H1 (cell line): ENCODE measurements at regions not wholly inside any gene's neighbourhood (a gene's known extent, or its start where the extent isn't known, plus 50 kb on each side); places are given as distances from the start of the nearest gene placed in this dataset.

Experiments used
- CTCF ChIA-PET: fragments of 300-600 bp; sonication (Branson Sonifier 250); formaldehyde crosslinking; loops from one replicate; lab custom pipeline; 2021; ENCODE audit not compliant: partially characterized antibody; lab: Charles Lee
- POLR2A ChIA-PET: fragments of 300-600 bp; sonication (Branson Sonifier 250); formaldehyde crosslinking; loops from one replicate; lab custom pipeline; 2021; ENCODE audit warnings: inconsistent platforms; ENCODE audit not compliant: partially characterized antibody; lab: Charles Lee
- DNase-seq, 2 experiments: peaks; one replicate each; pipeline versions ENCODE4 v3.0.0 to v3.0.0-alpha.2; 2010 to 2022; ENCODE audit warnings: low spot score in 2 of 2, low read depth in 1 of 2, mixed read lengths in 1 of 2
- FAIRE-seq: peaks from 2 replicates; lab custom pipeline; 2011; peaks lifted over from hg19 to GRCh38; lab: Jason Lieb, UNC
- H2AFZ ChIP-seq: 2 replicates; pipeline ENCODE4 v1.8.1; 2012; ENCODE audit warnings: low read length, inconsistent platforms
- H2AK5ac ChIP-seq: 2 replicates; pipeline ENCODE4 v1.6.1; 2013; ENCODE audit warnings: low read depth, low read length
- H2BK120ac ChIP-seq: replicated peaks from 2 replicates; pipeline ENCODE3; 2013; ENCODE audit warnings: low read depth, low read length, inconsistent platforms
- H2BK12ac ChIP-seq: 2 replicates; pipeline ENCODE4 v1.6.1; 2013; ENCODE audit warnings: low read depth, low read length
- H2BK15ac ChIP-seq: 2 replicates; pipeline ENCODE4 v1.6.1; 2013; ENCODE audit warnings: low read length
- H2BK20ac ChIP-seq: 2 replicates; pipeline ENCODE4 v1.6.1; 2013; ENCODE audit warnings: low read length
- H2BK5ac ChIP-seq: 2 replicates; pipeline ENCODE4 v1.6.1; 2013; ENCODE audit warnings: low read depth, low read length
- H3K14ac ChIP-seq: 2 replicates; pipeline ENCODE4 v1.6.1; 2013; ENCODE audit warnings: inconsistent platforms; ENCODE audit not compliant: insufficient read length
- H3K18ac ChIP-seq: 2 replicates; pipeline ENCODE4 v1.6.1; 2013; ENCODE audit warnings: low read length; ENCODE audit errors: extremely low read depth
- H3K23ac ChIP-seq: 2 replicates; pipeline ENCODE4 v1.6.1; 2013; ENCODE audit warnings: inconsistent platforms; ENCODE audit not compliant: insufficient read length
- H3K23me2 ChIP-seq: 2 replicates; pipeline ENCODE4 v1.6.1; 2013; ENCODE audit warnings: low read depth, low read length
- H3K27ac ChIP-seq: 2 replicates; pipeline ENCODE4 v1.6.1; 2011; ENCODE audit warnings: low read depth, low read length, inconsistent platforms
- H3K27me3 ChIP-seq, 4 experiments: replicated peaks in 1 of 4; 1 replicate in 1 of 4; 2 replicates in 3 of 4; pipeline versions ENCODE4 v1.6.1 to v1.8.1; 2011 to 2013; ENCODE audit warnings: low read length in 3 of 4, mild to moderate bottlenecking in 3 of 4, inconsistent platforms in 2 of 4, mixed read lengths in 2 of 4, moderate library complexity in 1 of 4; ENCODE audit not compliant: control insufficient read depth in 3 of 4, insufficient read depth in 3 of 4; ENCODE audit errors: extremely low read depth in 1 of 4
- H3K36me3 ChIP-seq, 4 experiments: 2 replicates each; pipeline versions ENCODE4 v1.6.1 to v1.8.1; 2011 to 2013; ENCODE audit warnings: mild to moderate bottlenecking in 4 of 4, low read length in 3 of 4, moderate library complexity in 2 of 4, control low read depth in 1 of 4, inconsistent platforms in 1 of 4; ENCODE audit not compliant: insufficient read depth in 4 of 4, control insufficient read depth in 2 of 4
- H3K4ac ChIP-seq: replicated peaks from 2 replicates; pipeline ENCODE3; 2013; ENCODE audit warnings: low read length, low read depth, mixed read lengths, inconsistent platforms; ENCODE audit not compliant: insufficient read length
- H3K4me1 ChIP-seq, 4 experiments: replicated peaks in 1 of 4; 1 replicate in 1 of 4; 2 replicates in 3 of 4; pipeline versions ENCODE4 v1.6.1 to v1.8.1; 2011 to 2013; ENCODE audit warnings: low read length in 3 of 4, inconsistent platforms in 2 of 4, mixed read lengths in 1 of 4; ENCODE audit not compliant: insufficient read depth in 4 of 4, control insufficient read depth in 3 of 4
- H3K4me2 ChIP-seq, 2 experiments: 2 replicates each; pipeline versions ENCODE4 v1.6.1 to v1.8.1; 2011 to 2013; ENCODE audit warnings: low read depth in 2 of 2, low read length in 2 of 2, control low read depth in 1 of 2, inconsistent platforms in 1 of 2, mild to moderate bottlenecking in 1 of 2; ENCODE audit not compliant: insufficient read depth in 1 of 2
- H3K4me3 ChIP-seq, 4 experiments: fragments of 200-600, 300-600 bp in 1 of 4; sonication (generic), shearing (Covaris generic), sonication (Bioruptor Twin) in 1 of 4; 2 replicates each; pipeline versions ENCODE4 v1.5.1 to v1.8.1; 2011 to 2016; ENCODE audit warnings: low read length in 4 of 4, low read depth in 3 of 4, control low read depth in 2 of 4, inconsistent platforms in 2 of 4, mild to moderate bottlenecking in 2 of 4, mixed read lengths in 1 of 4, moderate library complexity in 1 of 4; ENCODE audit not compliant: insufficient read depth in 2 of 4; ENCODE audit errors: extremely low read depth in 1 of 4
- H3K56ac ChIP-seq: replicated peaks from 2 replicates; pipeline ENCODE3; 2013; ENCODE audit warnings: low read depth, mild to moderate bottlenecking, mixed read lengths, low read length, inconsistent platforms; ENCODE audit not compliant: insufficient read length
- H3K79me1 ChIP-seq: 2 replicates; pipeline ENCODE4 v1.6.1; 2013; ENCODE audit warnings: low read depth, low read length, control low read depth
- H3K79me2 ChIP-seq, 2 experiments: 2 replicates each; pipeline versions ENCODE4 v1.6.1 to v1.8.1; 2012 to 2013; ENCODE audit warnings: low read length in 2 of 2, mild to moderate bottlenecking in 2 of 2, inconsistent platforms in 1 of 2; ENCODE audit not compliant: insufficient read depth in 2 of 2, control insufficient read depth in 1 of 2
- H3K9ac ChIP-seq, 4 experiments: replicated peaks in 1 of 4; 1 replicate in 1 of 4; 2 replicates in 3 of 4; pipeline versions ENCODE4 v1.6.1 to v1.8.1; 2011 to 2013; ENCODE audit warnings: low read depth in 3 of 4, low read length in 3 of 4, control low read depth in 2 of 4, mild to moderate bottlenecking in 2 of 4, moderate library complexity in 2 of 4, inconsistent platforms in 1 of 4; ENCODE audit errors: extremely low read depth in 1 of 4
- H3K9me3 ChIP-seq, 2 experiments: 2 replicates each; pipeline versions ENCODE4 v1.6.1 to v1.8.1; 2012 to 2013; ENCODE audit warnings: mild to moderate bottlenecking in 2 of 2, moderate library complexity in 2 of 2, control low read depth in 1 of 2, inconsistent platforms in 1 of 2, low read depth in 1 of 2, low read length in 1 of 2, mixed read lengths in 1 of 2; ENCODE audit not compliant: insufficient read depth in 2 of 2
- H4K20me1 ChIP-seq, 2 experiments: replicated peaks in 1 of 2; 2 replicates each; pipeline versions ENCODE3 to v1.8.1; 2011 to 2013; ENCODE audit warnings: inconsistent platforms in 2 of 2, low read length in 2 of 2, mild to moderate bottlenecking in 1 of 2; ENCODE audit not compliant: insufficient read depth in 2 of 2, control insufficient read depth in 1 of 2
- H4K5ac ChIP-seq: 2 replicates; pipeline ENCODE4 v1.6.1; 2013; ENCODE audit warnings: low read length, low read depth, mixed read lengths, inconsistent platforms; ENCODE audit not compliant: insufficient read length
- H4K8ac ChIP-seq: 2 replicates; pipeline ENCODE4 v1.8.0; 2013; ENCODE audit warnings: mild to moderate bottlenecking, moderate library complexity, low read length, inconsistent platforms; ENCODE audit not compliant: insufficient read depth; ENCODE audit errors: extremely low read depth
- H4K91ac ChIP-seq: replicated peaks from 2 replicates; pipeline ENCODE3; 2013; ENCODE audit warnings: low read length, mixed read lengths, inconsistent platforms; ENCODE audit not compliant: insufficient read length
- CREB1 ChIP-seq: IDR thresholded peaks from 2 replicates; pipeline ENCODE4 v1.6.1; 2012; ENCODE audit warnings: inconsistent platforms
- NANOG ChIP-seq: IDR thresholded peaks from 2 replicates; pipeline ENCODE4 v1.6.1; 2011; ENCODE audit warnings: low read length, low read depth, mild to moderate bottlenecking, inconsistent platforms; ENCODE audit not compliant: insufficient read depth, poor library complexity, severe bottlenecking
- RXRA ChIP-seq: IDR thresholded peaks from 2 replicates; pipeline ENCODE4 v1.6.1; 2011; ENCODE audit warnings: low read depth, mild to moderate bottlenecking, low read length, moderate library complexity; ENCODE audit not compliant: insufficient read depth
- TEAD4 ChIP-seq: IDR thresholded peaks from 2 replicates; pipeline ENCODE4 v1.6.1; 2012; ENCODE audit warnings: low read depth, low read length, inconsistent platforms, mixed read lengths
- WGBS, 2 experiments: shearing (Covaris generic) in 1 of 2; methylation state at CpG; one replicate each; pipeline versions ENCODE4 v1.1.6 to v1.1.7; 2013 to 2015; ENCODE audit warnings: low lambda C conversion rate in 2 of 2, mixed read lengths in 2 of 2, inconsistent platforms in 1 of 2, low coverage in 1 of 2, missing lambda C conversion rate in 1 of 2; ENCODE audit not compliant: insufficient replicate concordance in 2 of 2, insufficient coverage in 1 of 2, insufficient read length in 1 of 2; ENCODE audit errors: extremely low coverage in 1 of 2, missing lambda C conversion rate in 1 of 2; 5-methylcytosine and 5-hydroxymethylcytosine counted together

DNA sequence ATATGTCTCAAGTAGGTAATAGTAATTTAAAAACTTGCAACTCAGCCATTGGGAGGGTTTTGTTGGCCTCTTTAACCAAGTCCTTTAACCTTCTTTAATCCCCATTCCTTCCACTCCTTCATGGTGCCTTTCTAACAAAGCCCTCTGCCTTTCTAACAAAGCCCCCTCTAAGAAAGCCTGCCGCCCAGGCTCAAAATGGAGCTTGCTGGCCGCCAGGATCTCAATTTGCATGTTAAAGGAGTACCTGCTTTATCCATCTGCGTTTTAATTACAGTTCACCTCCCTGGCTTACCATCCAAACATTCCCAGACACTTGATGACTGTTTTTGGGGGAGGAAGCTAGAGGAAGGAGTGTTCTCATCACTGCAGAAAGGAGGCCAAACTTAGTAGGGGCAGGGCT lies 183.4 kb downstream of the PTPN11 start:
- Histone ChIP-seq H3K4me3 (peak overlapping the region in 1 of 4 experiments; percentile 6; a peak in 1 of 8 replicates), H2BK15ac (no peak overlapping the region), H4K91ac (no peak overlapping the region), H3K9ac (no peak overlapping the region; a peak in 1 of 7 replicates), H4K5ac (no peak overlapping the region), H2BK20ac (no peak overlapping the region), H3K23ac (no peak overlapping the region), H3K27me3 (peaks cover 0 to 11% (median 2%) of the 10 kb centered on the region in 4 experiments; a peak in 5 of 7 replicates), H3K4ac (no peak overlapping the region), H3K23me2 (no peaks in the 10 kb centered on the region; the same call in 1 of the 2 replicates), H2BK5ac (no peak overlapping the region), H3K27ac (no peak overlapping the region), H3K56ac (no peak overlapping the region), H2AFZ (no peak overlapping the region), H3K4me1 (peaks cover 0 to 8% (median 3%) of the 10 kb centered on the region in 4 experiments; a peak in 4 of 7 replicates), H3K9me3 (no peaks in the 10 kb centered on the region), H3K79me2 (no peaks in the 10 kb centered on the region), H2BK12ac (no peak overlapping the region), H2BK120ac (no peak overlapping the region), H4K8ac (no peak overlapping the region), H3K79me1 (no peaks in the 10 kb centered on the region), H3K18ac (no peak overlapping the region; the same call in 1 of the 2 replicates), H3K4me2 (peak overlapping the region; percentile 44 to 51; a peak in 3 of 4 replicates), H3K36me3 (no peaks in the 10 kb centered on the region), H3K14ac (no peak overlapping the region), H2AK5ac (no peak overlapping the region), H4K20me1 (no peaks in the 10 kb centered on the region)
- CTCF ChIA-PET: interaction anchor here (0.8 to 1.7 kb wide), 6 partner anchors 8 to 196 kb away, joined by 3 to 6 read pairs (median 3); no protein-coding TSS in a partner anchor
- WGBS, 2 experiments: 2% methylated on average over 3 of the region's 3 CpGs; no CpG with 5 or more reads in 1 of the 2 experiments
- DNase-seq (peak; percentile 43 to 49), FAIRE-seq (no peak)
- POLR2A ChIA-PET: interaction anchor here (0.8 to 1.3 kb wide), 4 partner anchors 9 to 16 kb away, joined by 3 to 5 read pairs (median 4); no protein-coding TSS in a partner anchor
- 0 out of 2 replicates have a peak, but pooled peaks have one; percentile 27 for TF ChIP-seq TEAD4
- no peak for TF ChIP-seq CREB1
- peak; percentile 54 for TF ChIP-seq NANOG
- 0 out of 2 replicates have a peak, but pooled peaks have one; percentile 18 for TF ChIP-seq RXRA
